Coronary artery (tissue), 2 donors: ENCODE measurements at regions not wholly inside any gene's neighbourhood (a gene's known extent, or its start where the extent isn't known, plus 50 kb on each side); places are given as distances from the start of the nearest gene placed in this dataset.

ENCODE experiments used
- DNase-seq: peaks from one replicate; pipeline ENCODE4 v3.0.0-alpha.2; 2017; ENCODE audit warnings: low spot score
- H3K27ac ChIP-seq, 2 donors: fragments of 200-600 bp; sonication (generic); one replicate each; pipeline ENCODE4 v1.5.1; 2016 to 2019
- H3K4me3 ChIP-seq: fragments of 200-600 bp; sonication (generic); 2 replicates; pipeline ENCODE4 v1.5.1; 2016; ENCODE audit warnings: mild to moderate bottlenecking, moderate library complexity
- TF ChIP-seq, protein P1 (sequence below): fragments of 200-600 bp; sonication (generic); IDR thresholded peaks from one replicate; pipeline ENCODE4 v1.5.1; 2019; ENCODE audit warnings: antibody characterized with exemption

GRCh38 chr6:156689656-156690055 lies 87.5 kb upstream of the ARID1B start:
- TF ChIP-seq, protein P1, sequence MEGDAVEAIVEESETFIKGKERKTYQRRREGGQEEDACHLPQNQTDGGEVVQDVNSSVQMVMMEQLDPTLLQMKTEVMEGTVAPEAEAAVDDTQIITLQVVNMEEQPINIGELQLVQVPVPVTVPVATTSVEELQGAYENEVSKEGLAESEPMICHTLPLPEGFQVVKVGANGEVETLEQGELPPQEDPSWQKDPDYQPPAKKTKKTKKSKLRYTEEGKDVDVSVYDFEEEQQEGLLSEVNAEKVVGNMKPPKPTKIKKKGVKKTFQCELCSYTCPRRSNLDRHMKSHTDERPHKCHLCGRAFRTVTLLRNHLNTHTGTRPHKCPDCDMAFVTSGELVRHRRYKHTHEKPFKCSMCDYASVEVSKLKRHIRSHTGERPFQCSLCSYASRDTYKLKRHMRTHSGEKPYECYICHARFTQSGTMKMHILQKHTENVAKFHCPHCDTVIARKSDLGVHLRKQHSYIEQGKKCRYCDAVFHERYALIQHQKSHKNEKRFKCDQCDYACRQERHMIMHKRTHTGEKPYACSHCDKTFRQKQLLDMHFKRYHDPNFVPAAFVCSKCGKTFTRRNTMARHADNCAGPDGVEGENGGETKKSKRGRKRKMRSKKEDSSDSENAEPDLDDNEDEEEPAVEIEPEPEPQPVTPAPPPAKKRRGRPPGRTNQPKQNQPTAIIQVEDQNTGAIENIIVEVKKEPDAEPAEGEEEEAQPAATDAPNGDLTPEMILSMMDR, result no peak
- no peak overlapping the region for H3K27ac ChIP-seq

GRCh38 chr6:156688620-156688971 lies 88.6 kb upstream of the ARID1B start:
- Histone ChIP-seq H3K4me3 (no peak overlapping the region), H3K27ac (peak overlapping the region; percentile 79 to 97)
- DNase-seq, result no peak
- TF ChIP-seq, protein P1, result no peak

More at GRCh38 chr6:156689656-156690055, 87.5 kb upstream of the ARID1B start:
- no peak overlapping the region for H3K4me3 ChIP-seq
- no peak for DNase-seq

DNA sequence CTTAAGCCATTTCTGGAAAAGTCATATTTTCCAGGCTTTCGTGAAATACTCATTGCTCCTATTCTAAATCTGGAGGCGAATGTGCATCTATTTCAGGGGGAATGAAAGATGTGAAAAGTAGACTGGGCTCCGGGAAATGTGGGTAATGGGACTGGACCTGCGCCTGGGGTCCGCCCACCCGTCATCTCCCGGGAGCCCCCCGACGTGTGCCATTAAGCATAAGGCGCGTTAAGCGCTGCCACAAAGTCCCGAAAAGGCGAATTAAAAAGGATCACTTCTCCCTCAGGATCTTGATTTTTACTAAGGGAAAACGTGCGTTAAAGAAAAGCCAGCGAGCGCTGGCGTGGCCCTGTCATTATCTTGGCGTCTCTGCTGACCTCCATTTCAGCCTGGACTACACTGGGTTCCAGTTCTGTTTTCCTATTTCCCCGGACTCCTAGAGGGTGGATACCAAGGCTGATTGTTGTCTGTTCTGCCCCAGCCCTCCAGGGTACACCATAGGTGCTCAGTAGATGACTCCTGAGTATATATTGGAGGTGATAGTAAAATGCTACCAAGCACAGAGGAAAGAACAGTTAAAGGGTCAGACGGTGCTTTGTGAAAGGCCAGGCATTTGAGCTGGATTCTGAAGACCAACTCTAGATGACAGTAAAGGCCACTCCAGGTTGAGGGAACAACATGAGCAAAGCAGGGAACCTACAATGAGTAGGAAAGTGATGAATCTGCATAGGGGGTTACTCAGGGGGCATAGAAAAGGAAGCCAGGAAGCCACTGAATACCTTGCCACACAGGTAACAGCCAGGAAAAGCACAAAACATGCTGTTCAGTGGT lies 89.2 kb upstream of the ARID1B start:
- no peak for DNase-seq
- TF ChIP-seq, protein P1, result no peak

DNA sequence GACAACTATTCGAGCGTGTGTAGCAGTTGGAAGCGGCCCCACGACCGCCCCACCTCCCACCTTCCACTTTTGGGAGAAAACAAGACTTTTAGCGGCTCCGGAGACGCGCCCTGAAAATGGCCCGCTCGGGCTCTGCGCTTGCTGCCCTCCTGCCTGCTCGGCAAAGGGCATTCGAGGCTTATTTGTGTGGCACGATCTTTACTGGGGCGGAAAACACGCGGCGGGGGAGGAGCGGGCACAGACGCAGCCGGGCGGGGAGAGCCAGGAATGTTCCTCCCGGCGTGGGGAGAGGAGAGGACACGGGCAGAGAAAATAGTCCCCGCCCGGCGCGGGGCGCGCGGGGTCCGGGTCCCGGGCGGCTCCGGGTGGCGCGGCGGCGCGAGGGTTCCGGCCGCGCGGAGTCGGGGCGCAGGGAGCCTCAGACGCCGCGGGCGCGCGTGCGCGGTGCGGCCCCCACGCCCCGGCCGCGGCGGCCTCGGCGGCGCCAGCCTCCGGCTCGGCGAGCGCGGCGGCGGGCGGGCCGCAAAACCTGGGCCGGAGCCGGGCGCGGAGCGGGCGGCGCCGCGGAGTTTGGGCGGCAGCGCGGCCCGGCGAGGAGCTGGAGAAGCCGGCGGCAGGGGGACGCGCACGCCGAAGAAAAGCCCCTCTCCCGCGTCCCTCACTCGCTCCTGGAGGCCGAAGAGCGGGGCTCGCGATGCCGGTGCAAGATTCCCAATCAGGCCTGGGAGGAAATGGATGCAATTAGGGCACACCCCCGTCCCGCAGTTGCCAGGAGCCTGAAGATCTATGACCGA lies 90.0 kb upstream of the ARID1B start:
- TF ChIP-seq, protein P1, result no peak
- H3K27ac ChIP-seq, result peak overlapping the region; percentile 95 to 97

More for the DNA sequence above, 89.2 kb upstream of the ARID1B start:
- H3K4me3 ChIP-seq, result peak overlapping the region; percentile 81
- H3K27ac ChIP-seq, result peak overlapping the region; percentile 79 to 97

DNA sequence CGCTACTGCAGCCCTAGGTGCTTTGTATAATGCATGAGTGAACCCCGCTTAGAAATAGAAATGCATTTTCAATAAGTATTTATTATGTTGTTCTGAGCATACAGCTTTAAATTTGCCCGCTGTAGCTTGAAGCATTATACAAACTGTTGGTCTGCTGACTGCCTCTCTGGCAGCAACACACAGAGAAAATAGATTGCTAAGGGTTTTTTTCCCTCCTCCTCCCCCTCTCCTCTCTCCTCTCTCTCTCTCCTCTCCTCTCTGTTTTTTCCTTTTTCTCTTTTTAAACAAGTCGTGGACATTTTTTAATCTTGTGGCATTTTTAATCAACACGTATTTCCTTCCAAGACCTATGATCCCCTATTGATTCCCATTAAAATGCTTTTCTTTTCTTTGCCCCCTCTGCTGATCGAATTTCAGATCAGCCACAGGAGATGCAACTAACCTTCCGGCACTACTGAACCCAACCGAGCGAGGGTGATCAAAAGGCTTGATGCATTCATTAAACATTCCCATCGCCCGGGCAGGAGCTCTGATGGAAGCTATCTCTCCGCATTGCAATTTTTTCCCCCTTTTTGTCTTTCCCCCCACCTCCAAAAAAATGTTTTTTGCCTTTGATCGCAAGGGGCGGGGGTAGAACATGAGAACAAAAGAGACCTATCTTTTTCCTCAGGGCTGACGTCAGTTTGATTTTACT lies 90.7 kb upstream of the ARID1B start:
- Histone ChIP-seq H3K27ac (peak overlapping the region; percentile 95 to 97), H3K4me3 (peak overlapping the region; percentile 81)
- DNase-seq, result no peak
- TF ChIP-seq, protein P1, result no peak

More for the DNA sequence above, 90.0 kb upstream of the ARID1B start:
- H3K4me3 ChIP-seq, result peak overlapping the region; percentile 81
- DNase-seq, result peak; percentile 97

DNA sequence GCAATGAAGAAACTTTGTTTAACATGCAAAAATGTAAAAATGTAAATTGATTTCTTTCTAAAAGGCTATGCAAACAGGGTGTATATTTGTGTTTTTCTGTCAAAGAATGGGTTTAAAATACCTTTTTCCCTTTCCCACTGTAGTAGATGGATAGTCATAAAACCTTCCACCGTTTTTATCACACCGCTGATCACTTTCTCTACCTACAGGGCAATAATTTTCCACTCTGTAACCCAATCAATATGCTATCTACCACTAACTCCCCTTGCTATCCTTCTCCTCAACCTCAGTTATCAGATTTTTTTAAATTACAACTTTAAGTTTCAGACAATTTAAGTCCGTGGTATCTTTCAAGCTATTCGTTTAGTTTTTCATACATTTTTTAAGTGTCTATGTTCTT lies 91.4 kb upstream of the ARID1B start:
- H3K4me3 ChIP-seq, result peak overlapping the region; percentile 81
- TF ChIP-seq, protein P1, result no peak
- peak overlapping the region; percentile 95 to 97 for H3K27ac ChIP-seq
- no peak for DNase-seq
